Esophagus (tissue), 2 donors: ENCODE measurements at regions not wholly inside any gene's neighbourhood (a gene's known extent, or its start where the extent isn't known, plus 50 kb on each side); places are given as distances from the start of the nearest gene placed in this dataset.

Source experiments
- H3K27ac ChIP-seq, 2 donors: one replicate each; pipeline ENCODE4 v1.5.1; 2013; ENCODE audit warnings: low read depth in 2 of 2, mild to moderate bottlenecking in 2 of 2, inconsistent platforms in 1 of 2, low read length in 1 of 2, moderate library complexity in 1 of 2
- H3K27me3 ChIP-seq, 2 donors: one replicate each; pipeline ENCODE4 v1.6.1; 2013; ENCODE audit warnings: low read length in 2 of 2, control low read depth in 1 of 2, mild to moderate bottlenecking in 1 of 2; ENCODE audit not compliant: insufficient read depth in 2 of 2, control insufficient read depth in 1 of 2
- H3K36me3 ChIP-seq, 2 donors: one replicate each; pipeline ENCODE4 v1.6.1; 2013; ENCODE audit warnings: low read length in 1 of 2; ENCODE audit not compliant: control insufficient read depth in 2 of 2, insufficient read depth in 2 of 2
- H3K4me1 ChIP-seq, 2 donors: one replicate each; pipeline ENCODE4 v1.6.1; 2013; ENCODE audit warnings: low read length in 1 of 2; ENCODE audit not compliant: control insufficient read depth in 2 of 2, insufficient read depth in 2 of 2
- H3K4me3 ChIP-seq, 2 donors: one replicate each; pipeline ENCODE4 v1.5.1; 2013; ENCODE audit warnings: low read length in 2 of 2, mild to moderate bottlenecking in 2 of 2, low read depth in 1 of 2, moderate library complexity in 1 of 2
- H3K9me3 ChIP-seq, 2 donors: one replicate each; pipeline ENCODE4 v1.6.1; 2013; ENCODE audit warnings: mild to moderate bottlenecking in 2 of 2, low read depth in 1 of 2, low read length in 1 of 2, moderate library complexity in 1 of 2; ENCODE audit not compliant: control insufficient read depth in 2 of 2, insufficient read depth in 1 of 2
- WGBS, 2 donors: extraction: QIAGEN DNeasy Blood & Tissue Kit; methylation state at CpG; one replicate each; pipeline ENCODE4 v1.1.7; 2013; 5-methylcytosine and 5-hydroxymethylcytosine counted together
- donor health status: healthy with polysubstance abuse.
- donor health status: Bipolar disorder and iron deficiency.

DNA sequence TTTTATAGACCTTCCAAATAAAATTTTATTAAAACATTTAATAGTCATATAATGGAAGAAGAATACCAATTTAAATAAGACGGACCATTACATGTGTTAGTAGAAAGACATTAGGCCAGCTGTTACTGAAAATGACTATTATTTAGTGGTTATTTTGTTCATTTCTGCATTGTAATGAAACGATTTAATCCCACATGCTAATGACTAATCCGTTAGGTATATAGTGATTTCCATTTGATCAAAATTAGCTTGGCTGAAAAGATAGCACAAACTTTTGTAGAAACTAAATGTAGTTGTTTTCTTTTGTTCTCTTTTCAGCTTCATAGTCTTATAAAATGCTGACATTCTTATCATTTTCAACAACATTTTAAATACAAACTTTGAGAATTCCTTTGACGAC lies 556.1 kb upstream of the TENM3 start:
- no peaks in the 10 kb centered on the region for H3K27me3 ChIP-seq
- H3K9me3 ChIP-seq: no peaks in the 10 kb centered on the region
- no peak overlapping the region for H3K4me3 ChIP-seq
- no peaks in the 10 kb centered on the region for H3K4me1 ChIP-seq
- H3K36me3 ChIP-seq: no peaks in the 10 kb centered on the region
- whole genome bisulfite sequencing, 2 donors: 54 to 62% methylated on average over 4 of the region's 4 CpGs
- H3K27ac ChIP-seq: no peak overlapping the region

DNA sequence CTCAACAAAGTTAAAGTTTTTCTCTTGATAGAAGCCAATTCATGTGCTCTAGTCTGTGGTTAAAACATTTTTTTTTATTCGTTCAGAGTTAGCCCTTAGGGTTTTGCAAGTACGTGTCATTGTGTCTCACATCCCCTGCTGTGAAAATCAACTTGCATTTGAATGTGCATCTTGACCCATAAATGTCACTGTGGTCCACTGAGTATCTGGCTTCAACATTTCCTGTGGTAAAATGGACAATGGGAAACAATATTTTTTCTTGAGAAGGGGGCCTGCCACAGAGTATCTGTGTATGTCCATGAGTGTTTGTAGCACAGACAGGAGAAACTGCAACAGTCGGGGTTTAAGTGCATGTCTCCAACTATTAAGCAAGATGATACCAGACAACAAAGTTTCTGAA lies 554.8 kb upstream of the TENM3 start:
- no peaks in the 10 kb centered on the region for H3K9me3 ChIP-seq
- WGBS, 2 donors: 60 to 64% methylated on average over 3 of the region's 3 CpGs
- no peaks in the 10 kb centered on the region for H3K27me3 ChIP-seq
- H3K36me3 ChIP-seq: no peaks in the 10 kb centered on the region
- no peak overlapping the region for H3K4me3 ChIP-seq
- no peak overlapping the region for H3K27ac ChIP-seq
- no peaks in the 10 kb centered on the region for H3K4me1 ChIP-seq

DNA sequence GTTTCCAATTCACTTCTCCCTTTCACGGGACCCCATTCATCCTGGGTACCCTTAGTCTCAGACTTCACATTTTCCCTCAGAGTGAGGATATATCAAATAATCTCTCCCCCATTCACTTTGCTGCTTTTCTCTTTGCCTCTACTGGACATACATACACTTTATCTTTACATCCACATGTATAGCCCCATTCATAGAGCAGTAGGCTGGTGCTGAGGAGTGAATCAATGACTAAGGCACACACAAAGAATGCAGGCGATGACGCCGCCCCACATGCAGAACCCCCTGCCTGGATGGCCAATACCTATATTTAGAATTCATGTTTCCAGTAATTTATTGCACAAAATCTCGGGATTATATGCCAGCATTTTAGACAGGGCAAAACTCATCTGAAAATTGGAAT lies 554.3 kb upstream of the TENM3 start:
- H3K4me3 ChIP-seq: no peak overlapping the region
- no peaks in the 10 kb centered on the region for H3K27me3 ChIP-seq
- 60 to 66% methylated on average over 5 of the region's 5 CpGs for WGBS, 2 donors
- no peaks in the 10 kb centered on the region for H3K9me3 ChIP-seq
- no peak overlapping the region for H3K27ac ChIP-seq
- no peaks in the 10 kb centered on the region for H3K36me3 ChIP-seq
- H3K4me1 ChIP-seq: no peaks in the 10 kb centered on the region

DNA sequence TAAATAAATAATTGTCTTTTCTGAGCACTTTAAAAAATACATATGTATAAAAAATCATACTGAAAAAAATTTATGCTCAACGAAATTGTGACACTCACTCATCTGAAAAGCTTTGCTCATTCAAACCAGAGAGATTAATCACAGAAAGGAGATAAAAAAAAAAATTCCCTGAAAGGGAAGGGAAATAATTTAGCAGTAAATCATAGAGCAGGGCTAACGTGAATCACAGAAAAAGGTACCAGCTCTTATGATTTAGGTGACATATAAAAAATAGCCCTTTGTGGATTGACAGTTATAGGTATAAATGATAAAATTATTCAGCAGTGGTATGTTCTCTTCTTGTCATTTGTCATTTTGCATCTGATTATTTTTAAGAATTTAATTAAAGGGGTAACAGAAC lies 552.7 kb upstream of the TENM3 start:
- Histone ChIP-seq H3K27me3 (no peaks in the 10 kb centered on the region), H3K4me3 (no peak overlapping the region), H3K4me1 (no peaks in the 10 kb centered on the region), H3K9me3 (no peaks in the 10 kb centered on the region), H3K27ac (no peak overlapping the region), H3K36me3 (no peaks in the 10 kb centered on the region)
- WGBS, 2 donors: 32 to 48% methylated on average over 2 of the region's 2 CpGs

DNA sequence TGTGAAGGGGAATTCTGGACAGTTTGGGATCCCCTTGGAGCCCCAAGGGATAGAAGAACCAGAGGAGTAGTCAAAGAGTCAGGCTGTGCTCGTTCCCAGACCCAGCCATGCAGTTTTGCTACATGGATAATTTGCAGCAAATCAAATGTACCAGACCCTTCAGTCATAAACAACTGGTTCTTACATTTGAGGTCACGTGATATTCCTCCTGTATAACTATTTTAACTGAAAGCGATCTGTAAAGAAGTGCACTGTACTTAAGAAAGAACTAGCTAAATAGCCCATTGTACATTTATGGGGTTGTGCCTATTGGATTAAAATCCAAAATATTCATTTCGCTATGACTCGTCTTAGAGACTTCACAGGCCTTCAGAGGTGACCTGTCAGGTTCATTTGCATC lies 550.2 kb upstream of the TENM3 start:
- H3K9me3 ChIP-seq: no peaks in the 10 kb centered on the region
- H3K27ac ChIP-seq: no peak overlapping the region
- no peaks in the 10 kb centered on the region for H3K36me3 ChIP-seq
- no peak overlapping the region for H3K4me3 ChIP-seq
- WGBS, 2 donors: 79 to 85% methylated on average over 5 of the region's 5 CpGs
- H3K27me3 ChIP-seq: no peaks in the 10 kb centered on the region
- H3K4me1 ChIP-seq: no peaks in the 10 kb centered on the region

DNA sequence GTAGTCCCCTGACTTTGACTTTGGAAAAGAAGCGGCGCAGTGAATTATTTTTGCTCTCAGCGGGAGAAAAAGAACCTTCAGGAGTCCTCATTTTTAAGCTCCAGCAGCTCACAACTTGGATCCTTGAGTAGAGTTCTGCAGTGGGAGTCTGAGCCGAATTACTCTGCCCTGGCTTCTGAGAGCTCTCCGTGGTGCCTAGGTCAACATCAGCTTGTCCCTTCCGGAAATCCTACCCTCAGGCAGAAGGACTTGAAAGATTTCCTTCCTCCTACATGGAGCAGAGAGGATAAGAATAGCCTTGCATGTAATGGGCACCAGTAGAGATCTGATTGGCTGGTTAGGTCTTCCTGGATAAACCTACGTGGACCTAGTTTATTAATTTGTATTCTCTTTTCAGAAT lies 549.7 kb upstream of the TENM3 start:
- Histone ChIP-seq H3K36me3 (no peaks in the 10 kb centered on the region), H3K27me3 (no peaks in the 10 kb centered on the region), H3K4me1 (no peaks in the 10 kb centered on the region), H3K4me3 (no peak overlapping the region), H3K9me3 (no peaks in the 10 kb centered on the region), H3K27ac (no peak overlapping the region)
- 76% methylated on average over 7 of the region's 7 CpGs for WGBS, 2 donors

DNA sequence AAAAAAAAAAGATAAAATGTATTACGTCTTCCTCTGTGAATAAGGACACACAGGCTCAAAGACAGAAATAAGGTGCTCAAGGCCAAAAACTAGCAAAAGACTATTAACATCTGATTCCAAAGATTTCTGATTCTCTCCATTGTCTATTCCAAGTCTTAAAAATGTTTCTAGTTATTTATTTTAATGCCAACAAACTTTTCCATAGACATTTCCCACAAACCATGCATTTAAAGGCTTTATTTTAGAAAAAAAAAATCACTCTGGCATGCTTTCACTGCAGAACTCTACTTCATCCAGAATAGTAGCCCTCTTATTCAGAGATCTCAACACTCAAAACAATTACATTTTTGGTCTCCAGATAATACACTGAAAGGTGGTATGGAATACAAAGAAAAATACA lies 545.0 kb upstream of the TENM3 start:
- no peak overlapping the region for H3K27ac ChIP-seq
- 81 to 92% methylated on average over 1 of the region's 1 CpG for WGBS, 2 donors
- H3K4me3 ChIP-seq: no peak overlapping the region
- no peaks in the 10 kb centered on the region for H3K27me3 ChIP-seq
- no peaks in the 10 kb centered on the region for H3K9me3 ChIP-seq
- no peaks in the 10 kb centered on the region for H3K4me1 ChIP-seq
- H3K36me3 ChIP-seq: no peaks in the 10 kb centered on the region

DNA sequence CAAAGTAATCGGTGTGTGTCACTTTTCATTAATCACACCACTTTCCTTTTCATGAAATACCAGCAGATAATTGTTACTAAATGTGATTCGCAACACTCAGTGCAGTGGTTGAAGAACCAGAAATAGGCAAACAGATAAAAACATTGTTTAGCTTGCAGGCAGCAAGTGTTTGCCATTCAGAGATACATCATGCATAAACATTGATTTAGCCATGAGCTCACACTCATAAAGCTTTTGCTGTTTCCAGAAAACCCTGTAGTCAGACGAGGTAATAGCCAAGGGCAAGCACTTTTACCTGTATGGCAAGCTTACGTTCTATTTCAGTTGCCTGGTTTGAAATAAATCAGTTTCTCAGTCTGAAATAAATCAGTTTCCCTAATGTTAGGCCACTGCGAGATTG lies 542.0 kb upstream of the TENM3 start:
- Histone ChIP-seq H3K9me3 (no peaks in the 10 kb centered on the region), H3K4me1 (no peaks in the 10 kb centered on the region), H3K27ac (no peak overlapping the region), H3K27me3 (no peaks in the 10 kb centered on the region), H3K4me3 (no peak overlapping the region), H3K36me3 (no peaks in the 10 kb centered on the region)
- WGBS, 2 donors: 58 to 60% methylated on average over 5 of the region's 5 CpGs

DNA sequence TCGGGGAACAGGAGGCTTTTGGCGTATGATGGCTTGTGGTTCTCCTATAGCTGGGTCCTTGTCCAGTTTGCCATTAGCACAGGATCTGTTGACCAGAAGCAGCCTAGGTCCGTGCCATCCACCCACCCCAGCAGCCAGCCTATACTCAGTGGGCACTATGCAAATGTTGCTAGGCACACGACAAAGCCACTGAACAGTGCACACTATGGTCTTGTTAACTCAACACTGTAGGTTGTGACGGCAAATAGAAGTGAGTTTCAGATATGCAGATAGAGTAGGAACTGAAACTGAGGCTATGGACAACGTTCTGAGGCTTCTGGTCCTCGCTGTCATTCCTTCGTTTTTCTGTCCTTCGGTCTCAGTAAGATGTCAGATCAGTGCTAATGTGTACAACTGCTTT lies 541.3 kb upstream of the TENM3 start:
- H3K4me3 ChIP-seq: no peak overlapping the region
- H3K36me3 ChIP-seq: no peaks in the 10 kb centered on the region
- no peaks in the 10 kb centered on the region for H3K4me1 ChIP-seq
- H3K27ac ChIP-seq: no peak overlapping the region
- H3K27me3 ChIP-seq: no peaks in the 10 kb centered on the region
- 81 to 82% methylated on average over 9 of the region's 9 CpGs for WGBS, 2 donors
- no peaks in the 10 kb centered on the region for H3K9me3 ChIP-seq

DNA sequence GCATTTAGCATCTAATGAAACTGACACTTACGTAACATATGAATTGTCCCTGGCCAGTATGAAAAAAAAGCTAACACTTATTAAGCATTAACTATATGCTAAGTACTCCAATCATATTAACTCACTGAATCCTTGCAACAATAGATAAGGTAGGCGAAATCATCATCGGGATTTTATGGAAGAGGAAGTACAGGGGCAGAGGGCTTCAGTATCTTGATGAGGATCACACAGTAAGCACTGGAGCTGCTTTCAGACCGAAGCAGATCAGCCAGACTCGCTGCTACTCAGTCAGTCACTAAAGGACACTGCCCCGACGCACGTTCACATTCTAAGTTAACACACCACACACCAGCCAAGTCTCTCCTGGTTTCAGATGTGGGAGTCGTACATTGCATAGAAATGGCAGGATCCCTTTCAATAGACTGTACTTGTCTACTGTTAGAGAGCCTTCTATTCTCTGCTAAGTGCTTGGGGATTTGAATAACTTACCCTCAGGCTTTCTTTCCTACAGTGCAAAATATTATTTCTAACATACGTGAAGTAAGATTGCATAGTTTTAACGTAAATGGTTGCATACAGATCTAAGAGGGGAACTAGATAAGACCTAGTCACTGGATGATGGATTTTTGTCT lies 540.2 kb upstream of the TENM3 start:
- H3K4me1 ChIP-seq: no peaks in the 10 kb centered on the region
- no peaks in the 10 kb centered on the region for H3K9me3 ChIP-seq
- H3K36me3 ChIP-seq: no peaks in the 10 kb centered on the region
- H3K27me3 ChIP-seq: no peaks in the 10 kb centered on the region
- no peak overlapping the region for H3K27ac ChIP-seq
- no peak overlapping the region for H3K4me3 ChIP-seq
- 75 to 79% methylated on average over 11 of the region's 11 CpGs for WGBS, 2 donors
